ENCODE measurements at regions not wholly inside any gene's neighbourhood (a gene's known extent, or its start where the extent isn't known, plus 50 kb on each side); places are given as distances from the start of the nearest gene placed in this dataset.

DNA sequence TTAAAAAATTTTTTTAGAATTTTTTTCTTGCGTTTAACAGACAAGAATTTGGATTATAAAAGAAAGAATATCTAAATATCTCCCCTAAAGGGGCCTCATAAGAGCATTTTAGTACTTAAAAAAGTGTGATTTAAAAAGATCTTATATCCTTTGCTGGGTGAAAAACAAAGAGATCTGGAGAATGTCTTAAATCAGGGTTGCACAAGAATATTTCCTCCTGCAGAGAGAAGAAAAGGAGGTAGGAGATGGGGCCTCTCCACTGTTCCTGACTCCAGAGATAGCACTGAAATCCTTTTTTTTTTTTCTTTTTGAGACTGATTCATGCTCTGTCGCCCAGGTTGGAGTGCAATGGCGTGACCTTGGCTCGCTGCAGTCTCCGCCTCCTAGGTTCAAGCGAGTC, 68.5 kb upstream of the OSR1 start:
- H3K4me3 ChIP-seq, result no peak overlapping the region
- no peaks in the 10 kb centered on the region; a peak in 1 of 4 replicates for H3K27me3 ChIP-seq (replicated peaks in 1 of 2; ENCODE audit: control insufficient read depth in 2 of 2, insufficient read depth in 2 of 2, low read length in 1 of 2)
- no peaks in the 10 kb centered on the region for H4K20me1 ChIP-seq (ENCODE audit: control insufficient read depth, insufficient read depth)
- RAD21 ChIA-PET (ENCODE audit: unreplicated experiment), result no interaction called here
- H3K9ac ChIP-seq (ENCODE audit: control insufficient read depth, insufficient read depth, low read length), result no peak overlapping the region
- no peak overlapping the region for H3K27ac ChIP-seq (ENCODE audit: control insufficient read depth, insufficient read depth)
- no peaks in the 10 kb centered on the region for H3K4me1 ChIP-seq (ENCODE audit: control insufficient read depth, insufficient read depth, low read length)
- no TSS peak for BruUV-seq (replicated peaks)
- 14% methylated on average over 4 of the region's 6 CpGs for WGBS (ENCODE audit: insufficient coverage, insufficient replicate concordance, low lambda C conversion rate, missing lambda C conversion rate)
- no peak overlapping the region for H2AFZ ChIP-seq (ENCODE audit: control insufficient read depth, low read depth, low read length)
- H3K4me2 ChIP-seq (ENCODE audit: control insufficient read depth, insufficient read depth), result no peak overlapping the region
- ATAC-seq (no peak), DNase-seq (ENCODE audit: low read depth, low spot score) (no peak), FAIRE-seq (no peak)
- no peaks in the 10 kb centered on the region for H3K36me3 ChIP-seq (ENCODE audit: control insufficient read depth in 2 of 2, insufficient read depth in 2 of 2, low read length in 1 of 2)
- POLR2A ChIA-PET, result no interaction called here
- no peaks in the 10 kb centered on the region for H3K79me2 ChIP-seq (ENCODE audit: control insufficient read depth, insufficient read depth, low read length)
- CTCF ChIA-PET, result no interaction called here
- SMC1A ChIA-PET (ENCODE audit: uncharacterized antibody, unreplicated experiment), result no interaction called here
- intact Hi-C loops (cut with micrococcal nuclease; ENCODE audit: unreplicated experiment), result no loop called here
- TF ChIP-seq ZNF622 (IDR thresholded peaks at IDR 0.05), result no peak
- no peak for TF ChIP-seq ZBTB4 (CRISPR knock-in tag; IDR thresholded peaks at IDR 0.05)
- no peak for TF ChIP-seq ZNF24 (IDR thresholded peaks at IDR 0.05)
- no peak for TF ChIP-seq FOXK2 (IDR thresholded peaks at IDR 0.05)
- no peak for TF ChIP-seq GATAD2B (conservative IDR thresholded peaks at IDR 0.05; ENCODE audit: low read depth)
- TF ChIP-seq POLR2A (IDR thresholded peaks at IDR 0.05; ENCODE audit: low read depth, low read length), result no peak
- no peak for TF ChIP-seq ATF7 (IDR thresholded peaks at IDR 0.05; ENCODE audit: low read depth)
- TF ChIP-seq E2F4 (IDR thresholded peaks at IDR 0.05; ENCODE audit: low read depth, low read length), result no peak
- no peak for TF ChIP-seq RBBP5 (conservative IDR thresholded peaks at IDR 0.05)
- no peak for TF ChIP-seq POU2F2 (IDR thresholded peaks at IDR 0.05; ENCODE audit: borderline replicate concordance, low read depth, low read length)
- no peak for TF ChIP-seq ZBTB33 (IDR thresholded peaks at IDR 0.05)
- TF ChIP-seq MLLT1 (IDR thresholded peaks at IDR 0.05), result no peak
- in situ Hi-C loops (cut with MboI), result no loop called here
- H3K9me3 ChIP-seq (replicated peaks; ENCODE audit: control insufficient read depth, insufficient read depth, low read length), result no peaks in the 10 kb centered on the region

Data from GM12878 (cell line).